H1 (cell line): ENCODE measurements at regions not wholly inside any gene's neighbourhood (a gene's known extent, or its start where the extent isn't known, plus 50 kb on each side); places are given as distances from the start of the nearest gene placed in this dataset.

ENCODE experiments used
- CTCF ChIA-PET: fragments of 300-600 bp; sonication (Branson Sonifier 250); formaldehyde crosslinking; loops from one replicate; lab custom pipeline; 2021; ENCODE audit not compliant: partially characterized antibody; lab: Charles Lee
- POLR2A ChIA-PET: fragments of 300-600 bp; sonication (Branson Sonifier 250); formaldehyde crosslinking; loops from one replicate; lab custom pipeline; 2021; ENCODE audit warnings: inconsistent platforms; ENCODE audit not compliant: partially characterized antibody; lab: Charles Lee
- DNase-seq, 2 experiments: peaks; one replicate each; pipeline versions ENCODE4 v3.0.0 to v3.0.0-alpha.2; 2010 to 2022; ENCODE audit warnings: low spot score in 2 of 2, low read depth in 1 of 2, mixed read lengths in 1 of 2
- FAIRE-seq: peaks from 2 replicates; lab custom pipeline; 2011; peaks lifted over from hg19 to GRCh38; lab: Jason Lieb, UNC
- H2AFZ ChIP-seq: 2 replicates; pipeline ENCODE4 v1.8.1; 2012; ENCODE audit warnings: low read length, inconsistent platforms
- H2AK5ac ChIP-seq: 2 replicates; pipeline ENCODE4 v1.6.1; 2013; ENCODE audit warnings: low read depth, low read length
- H2BK120ac ChIP-seq: replicated peaks from 2 replicates; pipeline ENCODE3; 2013; ENCODE audit warnings: low read depth, low read length, inconsistent platforms
- H2BK12ac ChIP-seq: 2 replicates; pipeline ENCODE4 v1.6.1; 2013; ENCODE audit warnings: low read depth, low read length
- H2BK15ac ChIP-seq: 2 replicates; pipeline ENCODE4 v1.6.1; 2013; ENCODE audit warnings: low read length
- H2BK20ac ChIP-seq: 2 replicates; pipeline ENCODE4 v1.6.1; 2013; ENCODE audit warnings: low read length
- H2BK5ac ChIP-seq: 2 replicates; pipeline ENCODE4 v1.6.1; 2013; ENCODE audit warnings: low read depth, low read length
- H3K14ac ChIP-seq: 2 replicates; pipeline ENCODE4 v1.6.1; 2013; ENCODE audit warnings: inconsistent platforms; ENCODE audit not compliant: insufficient read length
- H3K18ac ChIP-seq: 2 replicates; pipeline ENCODE4 v1.6.1; 2013; ENCODE audit warnings: low read length; ENCODE audit errors: extremely low read depth
- H3K23ac ChIP-seq: 2 replicates; pipeline ENCODE4 v1.6.1; 2013; ENCODE audit warnings: inconsistent platforms; ENCODE audit not compliant: insufficient read length
- H3K23me2 ChIP-seq: 2 replicates; pipeline ENCODE4 v1.6.1; 2013; ENCODE audit warnings: low read depth, low read length
- H3K27ac ChIP-seq: 2 replicates; pipeline ENCODE4 v1.6.1; 2011; ENCODE audit warnings: low read depth, low read length, inconsistent platforms
- H3K27me3 ChIP-seq, 4 experiments: replicated peaks in 1 of 4; 1 replicate in 1 of 4; 2 replicates in 3 of 4; pipeline versions ENCODE4 v1.6.1 to v1.8.1; 2011 to 2013; ENCODE audit warnings: low read length in 3 of 4, mild to moderate bottlenecking in 3 of 4, inconsistent platforms in 2 of 4, mixed read lengths in 2 of 4, moderate library complexity in 1 of 4; ENCODE audit not compliant: control insufficient read depth in 3 of 4, insufficient read depth in 3 of 4; ENCODE audit errors: extremely low read depth in 1 of 4
- H3K36me3 ChIP-seq, 4 experiments: 2 replicates each; pipeline versions ENCODE4 v1.6.1 to v1.8.1; 2011 to 2013; ENCODE audit warnings: mild to moderate bottlenecking in 4 of 4, low read length in 3 of 4, moderate library complexity in 2 of 4, control low read depth in 1 of 4, inconsistent platforms in 1 of 4; ENCODE audit not compliant: insufficient read depth in 4 of 4, control insufficient read depth in 2 of 4
- H3K4ac ChIP-seq: replicated peaks from 2 replicates; pipeline ENCODE3; 2013; ENCODE audit warnings: low read length, low read depth, mixed read lengths, inconsistent platforms; ENCODE audit not compliant: insufficient read length
- H3K4me1 ChIP-seq, 4 experiments: replicated peaks in 1 of 4; 1 replicate in 1 of 4; 2 replicates in 3 of 4; pipeline versions ENCODE4 v1.6.1 to v1.8.1; 2011 to 2013; ENCODE audit warnings: low read length in 3 of 4, inconsistent platforms in 2 of 4, mixed read lengths in 1 of 4; ENCODE audit not compliant: insufficient read depth in 4 of 4, control insufficient read depth in 3 of 4
- H3K4me2 ChIP-seq, 2 experiments: 2 replicates each; pipeline versions ENCODE4 v1.6.1 to v1.8.1; 2011 to 2013; ENCODE audit warnings: low read depth in 2 of 2, low read length in 2 of 2, control low read depth in 1 of 2, inconsistent platforms in 1 of 2, mild to moderate bottlenecking in 1 of 2; ENCODE audit not compliant: insufficient read depth in 1 of 2
- H3K4me3 ChIP-seq, 4 experiments: fragments of 200-600, 300-600 bp in 1 of 4; sonication (generic), shearing (Covaris generic), sonication (Bioruptor Twin) in 1 of 4; 2 replicates each; pipeline versions ENCODE4 v1.5.1 to v1.8.1; 2011 to 2016; ENCODE audit warnings: low read length in 4 of 4, low read depth in 3 of 4, control low read depth in 2 of 4, inconsistent platforms in 2 of 4, mild to moderate bottlenecking in 2 of 4, mixed read lengths in 1 of 4, moderate library complexity in 1 of 4; ENCODE audit not compliant: insufficient read depth in 2 of 4; ENCODE audit errors: extremely low read depth in 1 of 4
- H3K56ac ChIP-seq: replicated peaks from 2 replicates; pipeline ENCODE3; 2013; ENCODE audit warnings: low read depth, mild to moderate bottlenecking, mixed read lengths, low read length, inconsistent platforms; ENCODE audit not compliant: insufficient read length
- H3K79me1 ChIP-seq: 2 replicates; pipeline ENCODE4 v1.6.1; 2013; ENCODE audit warnings: low read depth, low read length, control low read depth
- H3K79me2 ChIP-seq, 2 experiments: 2 replicates each; pipeline versions ENCODE4 v1.6.1 to v1.8.1; 2012 to 2013; ENCODE audit warnings: low read length in 2 of 2, mild to moderate bottlenecking in 2 of 2, inconsistent platforms in 1 of 2; ENCODE audit not compliant: insufficient read depth in 2 of 2, control insufficient read depth in 1 of 2
- H3K9ac ChIP-seq, 4 experiments: replicated peaks in 1 of 4; 1 replicate in 1 of 4; 2 replicates in 3 of 4; pipeline versions ENCODE4 v1.6.1 to v1.8.1; 2011 to 2013; ENCODE audit warnings: low read depth in 3 of 4, low read length in 3 of 4, control low read depth in 2 of 4, mild to moderate bottlenecking in 2 of 4, moderate library complexity in 2 of 4, inconsistent platforms in 1 of 4; ENCODE audit errors: extremely low read depth in 1 of 4
- H3K9me3 ChIP-seq, 2 experiments: 2 replicates each; pipeline versions ENCODE4 v1.6.1 to v1.8.1; 2012 to 2013; ENCODE audit warnings: mild to moderate bottlenecking in 2 of 2, moderate library complexity in 2 of 2, control low read depth in 1 of 2, inconsistent platforms in 1 of 2, low read depth in 1 of 2, low read length in 1 of 2, mixed read lengths in 1 of 2; ENCODE audit not compliant: insufficient read depth in 2 of 2
- H4K20me1 ChIP-seq, 2 experiments: replicated peaks in 1 of 2; 2 replicates each; pipeline versions ENCODE3 to v1.8.1; 2011 to 2013; ENCODE audit warnings: inconsistent platforms in 2 of 2, low read length in 2 of 2, mild to moderate bottlenecking in 1 of 2; ENCODE audit not compliant: insufficient read depth in 2 of 2, control insufficient read depth in 1 of 2
- H4K5ac ChIP-seq: 2 replicates; pipeline ENCODE4 v1.6.1; 2013; ENCODE audit warnings: low read length, low read depth, mixed read lengths, inconsistent platforms; ENCODE audit not compliant: insufficient read length
- H4K8ac ChIP-seq: 2 replicates; pipeline ENCODE4 v1.8.0; 2013; ENCODE audit warnings: mild to moderate bottlenecking, moderate library complexity, low read length, inconsistent platforms; ENCODE audit not compliant: insufficient read depth; ENCODE audit errors: extremely low read depth
- H4K91ac ChIP-seq: replicated peaks from 2 replicates; pipeline ENCODE3; 2013; ENCODE audit warnings: low read length, mixed read lengths, inconsistent platforms; ENCODE audit not compliant: insufficient read length
- ATF2 ChIP-seq: IDR thresholded peaks from 2 replicates; pipeline ENCODE4 v1.6.1; 2012; ENCODE audit warnings: low read length, inconsistent platforms
- WGBS, 2 experiments: shearing (Covaris generic) in 1 of 2; methylation state at CpG; one replicate each; pipeline versions ENCODE4 v1.1.6 to v1.1.7; 2013 to 2015; ENCODE audit warnings: low lambda C conversion rate in 2 of 2, mixed read lengths in 2 of 2, inconsistent platforms in 1 of 2, low coverage in 1 of 2, missing lambda C conversion rate in 1 of 2; ENCODE audit not compliant: insufficient replicate concordance in 2 of 2, insufficient coverage in 1 of 2, insufficient read length in 1 of 2; ENCODE audit errors: extremely low coverage in 1 of 2, missing lambda C conversion rate in 1 of 2; 5-methylcytosine and 5-hydroxymethylcytosine counted together

DNA sequence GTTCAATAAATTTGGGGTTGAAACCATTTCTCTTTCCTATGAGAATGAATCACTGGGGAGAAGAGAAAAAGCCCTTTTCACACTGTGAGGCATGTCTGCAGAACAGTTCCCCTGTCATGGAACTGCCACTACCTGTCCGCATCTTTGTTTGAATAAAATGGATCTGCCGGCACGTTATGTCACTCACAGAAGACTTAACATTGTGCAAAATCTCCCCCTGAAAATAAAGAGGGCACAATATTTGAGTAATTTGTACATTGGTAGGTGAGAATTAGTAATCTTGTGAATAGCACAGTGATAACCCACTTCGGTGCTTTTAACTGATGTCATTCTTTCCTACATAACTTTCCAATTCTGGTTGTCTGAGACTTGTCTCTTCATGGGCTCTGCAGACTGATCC lies 804.0 kb downstream of the C6orf118 start:
- H2AK5ac ChIP-seq, result no peak overlapping the region
- DNase-seq (no peak), FAIRE-seq (no peak)
- no peak overlapping the region for H2BK20ac ChIP-seq
- H3K9me3 ChIP-seq, result no peaks in the 10 kb centered on the region
- H3K23me2 ChIP-seq, result no peaks in the 10 kb centered on the region
- no peaks in the 10 kb centered on the region for H4K20me1 ChIP-seq
- H3K27ac ChIP-seq, result no peak overlapping the region
- H3K27me3 ChIP-seq, result no peaks in the 10 kb centered on the region
- no peak for TF ChIP-seq ATF2
- no peak overlapping the region for H4K91ac ChIP-seq
- no peak overlapping the region for H3K56ac ChIP-seq
- CTCF ChIA-PET, result no interaction called here
- 98% methylated on average over 4 of the region's 4 CpGs; no CpG with 5 or more reads in 1 of the 2 experiments for WGBS, 2 experiments
- no peaks in the 10 kb centered on the region for H3K4me1 ChIP-seq
- no peak overlapping the region for H3K18ac ChIP-seq
- H2BK15ac ChIP-seq, result no peak overlapping the region
- no peak overlapping the region for H3K4ac ChIP-seq
- H2AFZ ChIP-seq, result no peak overlapping the region
- POLR2A ChIA-PET, result no interaction called here
- H3K9ac ChIP-seq, result no peak overlapping the region
- no peaks in the 10 kb centered on the region for H3K79me2 ChIP-seq
- H3K23ac ChIP-seq, result no peak overlapping the region
- no peak overlapping the region for H2BK120ac ChIP-seq
- no peak overlapping the region for H4K8ac ChIP-seq
- H3K4me3 ChIP-seq, result no peak overlapping the region
- H3K79me1 ChIP-seq, result no peaks in the 10 kb centered on the region
- H3K36me3 ChIP-seq, result no peaks in the 10 kb centered on the region
- H2BK5ac ChIP-seq, result no peak overlapping the region
- no peak overlapping the region for H3K4me2 ChIP-seq
- no peak overlapping the region for H4K5ac ChIP-seq
- no peak overlapping the region for H2BK12ac ChIP-seq
- no peak overlapping the region for H3K14ac ChIP-seq
